ENCODE measurements at regions not wholly inside any gene's neighbourhood (a gene's known extent, or its start where the extent isn't known, plus 50 kb on each side); places are given as distances from the start of the nearest gene placed in this dataset.
A peak's percentile ranks its signal among the peaks of the same experiment; 100 is the strongest.

DNA sequence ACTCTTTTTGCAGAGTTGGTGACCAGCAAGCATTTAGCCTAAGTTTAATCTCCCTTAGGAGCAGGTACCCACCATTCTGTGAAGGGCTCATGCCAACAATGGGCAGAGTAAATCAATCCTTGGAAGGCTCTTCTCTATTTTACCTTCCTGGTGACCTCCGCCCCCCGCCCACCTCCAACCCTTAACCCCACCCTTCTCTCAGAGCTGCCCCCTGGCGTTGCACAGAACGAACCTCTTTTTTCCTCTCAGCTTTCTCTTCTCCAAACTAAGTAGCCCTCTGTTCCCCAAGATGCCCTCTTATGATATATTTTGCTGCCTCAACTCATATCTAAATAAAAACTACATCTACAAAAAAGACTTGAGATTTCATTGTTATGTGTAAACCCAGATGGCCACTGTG, 186.8 kb downstream of the SEC16B start:
- no TSS peak for BruUV-seq (replicated peaks)
- Histone ChIP-seq H4K20me1 (ENCODE audit: insufficient read depth, low read length) (no peaks in the 10 kb centered on the region), H3K9ac (ENCODE audit: insufficient read depth, low read depth, low read length) (no peak overlapping the region), H3K36me3 (replicated peaks in 1 of 2; ENCODE audit: control insufficient read depth in 1 of 2, insufficient read depth in 2 of 2, low read length in 2 of 2) (no peaks in the 10 kb centered on the region), H3K27ac (ENCODE audit: extremely low read length, insufficient read depth, low read length) (no peak overlapping the region), H3K9me3 (ENCODE audit: low read length) (no peaks in the 10 kb centered on the region), H3K79me2 (ENCODE audit: insufficient read depth, low read length) (no peaks in the 10 kb centered on the region), H3K4me2 (ENCODE audit: low read depth, low read length) (no peak overlapping the region), H3K4me3 (replicated peaks in 1 of 3; ENCODE audit: insufficient read depth in 1 of 3, low read depth in 2 of 3, low read length in 3 of 3) (no peak overlapping the region), H2AFZ (ENCODE audit: low read length) (no peak overlapping the region), H3K4me1 (ENCODE audit: insufficient read depth, low read length) (no peaks in the 10 kb centered on the region), H3K27me3 (ENCODE audit: control insufficient read depth in 1 of 2, insufficient read depth in 2 of 2, low read length in 2 of 2) (peaks cover 0 to 4% of the 10 kb centered on the region in 2 experiments; a peak in 1 of 5 replicates)
- FAIRE-seq (no peak), ATAC-seq (no peak), DNase-seq (ENCODE audit: low spot score) (peak; percentile 3)
- POLR2A ChIA-PET, result no interaction called here
- in situ Hi-C loops (cut with HindIII; ENCODE audit: extremely low pct_ligation_motif_present, low pct_unique_long_range_greater_than_20kb) (loop anchor here (25.0 kb wide), 1 partner anchor 896 kb away; no protein-coding TSS in a partner anchor), intact Hi-C loops (cut with micrococcal nuclease; ENCODE audit: unreplicated experiment) (loop anchor here (5.0 kb wide), 2 partner anchors 296 to 886 kb away; no protein-coding TSS in a partner anchor)
- 6% methylated on average over 4 of the region's 4 CpGs for WGBS (ENCODE audit: low lambda C conversion rate)
- CTCF ChIA-PET (ENCODE audit: low intra/inter-chr PET ratio, low total read pairs), result no interaction called here
- no peak for TF ChIP-seq HDAC2 (CRISPR knock-in tag; IDR thresholded peaks at IDR 0.05)
- no peak for TF ChIP-seq MATR3 (CRISPR knock-in tag; IDR thresholded peaks at IDR 0.05)
- TF ChIP-seq, protein P1, sequence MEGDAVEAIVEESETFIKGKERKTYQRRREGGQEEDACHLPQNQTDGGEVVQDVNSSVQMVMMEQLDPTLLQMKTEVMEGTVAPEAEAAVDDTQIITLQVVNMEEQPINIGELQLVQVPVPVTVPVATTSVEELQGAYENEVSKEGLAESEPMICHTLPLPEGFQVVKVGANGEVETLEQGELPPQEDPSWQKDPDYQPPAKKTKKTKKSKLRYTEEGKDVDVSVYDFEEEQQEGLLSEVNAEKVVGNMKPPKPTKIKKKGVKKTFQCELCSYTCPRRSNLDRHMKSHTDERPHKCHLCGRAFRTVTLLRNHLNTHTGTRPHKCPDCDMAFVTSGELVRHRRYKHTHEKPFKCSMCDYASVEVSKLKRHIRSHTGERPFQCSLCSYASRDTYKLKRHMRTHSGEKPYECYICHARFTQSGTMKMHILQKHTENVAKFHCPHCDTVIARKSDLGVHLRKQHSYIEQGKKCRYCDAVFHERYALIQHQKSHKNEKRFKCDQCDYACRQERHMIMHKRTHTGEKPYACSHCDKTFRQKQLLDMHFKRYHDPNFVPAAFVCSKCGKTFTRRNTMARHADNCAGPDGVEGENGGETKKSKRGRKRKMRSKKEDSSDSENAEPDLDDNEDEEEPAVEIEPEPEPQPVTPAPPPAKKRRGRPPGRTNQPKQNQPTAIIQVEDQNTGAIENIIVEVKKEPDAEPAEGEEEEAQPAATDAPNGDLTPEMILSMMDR (CRISPR knock-in tag; IDR thresholded peaks at IDR 0.05), result peak; percentile 23; the same call in 1 of the 2 replicates

DNA sequence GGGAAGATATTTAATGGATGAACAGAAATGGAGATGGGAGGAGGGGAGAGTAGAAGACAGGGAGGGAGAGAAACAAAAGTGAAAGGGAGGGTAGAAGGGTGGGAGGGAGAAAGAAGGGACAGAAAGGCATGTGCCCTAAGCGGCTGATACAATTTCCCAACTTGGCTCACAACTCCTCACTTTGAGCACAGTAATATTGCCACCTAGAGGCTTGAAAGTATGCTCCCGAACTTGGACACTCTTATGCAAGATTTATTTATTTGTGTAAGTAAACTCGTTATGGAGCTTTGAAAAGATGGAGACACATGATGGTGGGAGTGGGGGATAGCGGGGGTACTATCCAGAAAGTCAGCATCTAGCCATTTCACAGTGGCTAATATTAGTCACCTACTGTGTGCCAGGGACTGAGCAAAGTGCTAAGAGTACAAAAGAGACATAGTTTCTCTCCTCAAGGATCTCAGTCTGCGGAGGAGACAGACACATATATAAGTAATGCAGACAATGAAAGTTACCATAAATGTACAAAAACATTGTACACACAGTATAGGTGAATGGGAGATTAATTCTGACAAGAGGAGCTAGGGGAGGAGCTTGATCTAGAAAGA, 189.7 kb downstream of the SEC16B start:
- no peaks in the 10 kb centered on the region for H4K20me1 ChIP-seq (ENCODE audit: insufficient read depth, low read length)
- peak; percentile 84 for ATAC-seq
- FAIRE-seq, result peak; percentile 70
- in situ Hi-C loops (cut with HindIII; ENCODE audit: extremely low pct_ligation_motif_present, low pct_unique_long_range_greater_than_20kb) (loop anchor here (25.0 kb wide), 1 partner anchor 893 kb away; no protein-coding TSS in a partner anchor), intact Hi-C loops (cut with micrococcal nuclease; ENCODE audit: unreplicated experiment) (loop anchor here (1.0 to 5.0 kb wide), 4 partner anchors 166 to 883 kb away; no protein-coding TSS in a partner anchor)
- 19% methylated on average over 5 of the region's 5 CpGs for WGBS (ENCODE audit: low lambda C conversion rate)
- no TSS peak for BruUV-seq (replicated peaks)
- H3K4me1 ChIP-seq (ENCODE audit: insufficient read depth, low read length), result no peaks in the 10 kb centered on the region
- H3K4me2 ChIP-seq (ENCODE audit: low read depth, low read length), result no peak overlapping the region
- no peaks in the 10 kb centered on the region for H3K9me3 ChIP-seq (ENCODE audit: low read length)
- H3K27ac ChIP-seq (ENCODE audit: extremely low read length, insufficient read depth, low read length), result no peak overlapping the region
- no peaks in the 10 kb centered on the region for H3K79me2 ChIP-seq (ENCODE audit: insufficient read depth, low read length)
- H3K9ac ChIP-seq (ENCODE audit: insufficient read depth, low read depth, low read length), result no peak overlapping the region
- no peaks in the 10 kb centered on the region for H3K27me3 ChIP-seq (ENCODE audit: control insufficient read depth in 1 of 2, insufficient read depth in 2 of 2, low read length in 2 of 2)
- H3K36me3 ChIP-seq (replicated peaks in 1 of 2; ENCODE audit: control insufficient read depth in 1 of 2, insufficient read depth in 2 of 2, low read length in 2 of 2), result no peaks in the 10 kb centered on the region
- POLR2A ChIA-PET, result no interaction called here
- peak; percentile 63 for DNase-seq (ENCODE audit: low spot score)
- CTCF ChIA-PET (ENCODE audit: low intra/inter-chr PET ratio, low total read pairs), result interaction anchor here (0.8 to 1.6 kb wide), 3 partner anchors 524 to 883 kb away, joined by 3 to 9 read pairs (median 5); no protein-coding TSS in a partner anchor
- no peak overlapping the region for H2AFZ ChIP-seq (ENCODE audit: low read length)
- H3K4me3 ChIP-seq (replicated peaks in 1 of 3; ENCODE audit: insufficient read depth in 1 of 3, low read depth in 2 of 3, low read length in 3 of 3), result no peak overlapping the region
- no peak for TF ChIP-seq GATAD1 (CRISPR knock-in tag; IDR thresholded peaks at IDR 0.05)
- TF ChIP-seq MED13 (CRISPR knock-in tag; IDR thresholded peaks at IDR 0.05), result no peak
- TF ChIP-seq, protein P1 (CRISPR knock-in tag; IDR thresholded peaks at IDR 0.05), result peak; percentile 72
- TF ChIP-seq ZNF788 (CRISPR knock-in tag; IDR thresholded peaks at IDR 0.05; ENCODE audit: borderline replicate concordance), result no peak
- TF ChIP-seq RAD21 (CRISPR knock-in tag; IDR thresholded peaks at IDR 0.05), result peak; percentile 58
- peak; percentile 72 for TF ChIP-seq SMC3 (IDR thresholded peaks at IDR 0.05; ENCODE audit: low read length)
- TF ChIP-seq, protein P2, sequence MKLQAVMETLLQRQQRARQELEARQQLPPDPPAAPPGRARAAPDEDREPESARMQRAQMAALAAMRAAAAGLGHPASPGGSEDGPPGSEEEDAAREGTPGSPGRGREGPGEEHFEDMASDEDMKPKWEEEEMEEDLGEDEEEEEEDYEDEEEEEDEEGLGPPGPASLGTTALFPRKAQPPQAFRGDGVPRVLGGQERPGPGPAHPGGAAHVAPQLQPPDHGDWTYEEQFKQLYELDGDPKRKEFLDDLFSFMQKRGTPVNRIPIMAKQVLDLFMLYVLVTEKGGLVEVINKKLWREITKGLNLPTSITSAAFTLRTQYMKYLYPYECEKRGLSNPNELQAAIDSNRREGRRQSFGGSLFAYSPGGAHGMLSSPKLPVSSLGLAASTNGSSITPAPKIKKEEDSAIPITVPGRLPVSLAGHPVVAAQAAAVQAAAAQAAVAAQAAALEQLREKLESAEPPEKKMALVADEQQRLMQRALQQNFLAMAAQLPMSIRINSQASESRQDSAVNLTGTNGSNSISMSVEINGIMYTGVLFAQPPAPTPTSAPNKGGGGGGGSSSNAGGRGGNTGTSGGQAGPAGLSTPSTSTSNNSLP (IDR thresholded peaks at IDR 0.05; ENCODE audit: low read depth, low read length), result 0 out of 2 replicates have a peak, but pooled peaks have one; percentile 21
- no peak for TF ChIP-seq ZNF282 (IDR thresholded peaks at IDR 0.05; ENCODE audit: partially characterized antibody)
- TF ChIP-seq, protein P3, sequence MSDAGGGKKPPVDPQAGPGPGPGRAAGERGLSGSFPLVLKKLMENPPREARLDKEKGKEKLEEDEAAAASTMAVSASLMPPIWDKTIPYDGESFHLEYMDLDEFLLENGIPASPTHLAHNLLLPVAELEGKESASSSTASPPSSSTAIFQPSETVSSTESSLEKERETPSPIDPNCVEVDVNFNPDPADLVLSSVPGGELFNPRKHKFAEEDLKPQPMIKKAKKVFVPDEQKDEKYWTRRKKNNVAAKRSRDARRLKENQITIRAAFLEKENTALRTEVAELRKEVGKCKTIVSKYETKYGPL (CRISPR knock-in tag; IDR thresholded peaks at IDR 0.05), result peak; percentile 81

Measured in HepG2 (cell line).